ENCODE measurements at regions not wholly inside any gene's neighbourhood (a gene's known extent, or its start where the extent isn't known, plus 50 kb on each side); places are given as distances from the start of the nearest gene placed in this dataset.
"Not testable (repeated sequence)": the region's sequence is repeated elsewhere in the genome, so short reads cannot be mapped to it uniquely, and the experiment has no call there.

DNA sequence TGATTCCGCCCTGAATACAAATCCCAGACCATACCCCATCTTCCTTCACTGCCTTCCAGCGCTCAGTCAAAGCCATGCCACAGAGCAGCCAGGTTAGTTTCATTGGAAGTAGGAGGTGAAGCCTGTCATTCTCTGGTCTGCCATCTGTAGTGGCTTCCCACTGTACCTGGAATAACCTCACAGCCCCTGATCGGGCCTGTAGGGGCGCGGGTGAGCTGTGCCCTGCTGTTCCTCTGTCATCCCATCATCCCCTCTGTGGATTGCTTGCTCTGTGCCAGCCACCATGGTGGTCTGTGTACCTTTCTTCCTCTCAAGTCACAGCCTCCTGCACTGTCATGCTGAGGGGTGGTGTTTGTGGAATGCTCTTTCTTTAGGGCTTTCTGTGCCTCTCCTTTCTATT lies 155.1 kb downstream of the ZNF22 start:
- no peaks in the 10 kb centered on the region for H3K9me3 ChIP-seq (ENCODE audit: control insufficient read depth in 2 of 3, low read length in 3 of 3)
- H3K4me1 Mint-ChIP-seq: no peaks in the 10 kb centered on the region
- CTCF ChIA-PET: no interaction called here

DNA sequence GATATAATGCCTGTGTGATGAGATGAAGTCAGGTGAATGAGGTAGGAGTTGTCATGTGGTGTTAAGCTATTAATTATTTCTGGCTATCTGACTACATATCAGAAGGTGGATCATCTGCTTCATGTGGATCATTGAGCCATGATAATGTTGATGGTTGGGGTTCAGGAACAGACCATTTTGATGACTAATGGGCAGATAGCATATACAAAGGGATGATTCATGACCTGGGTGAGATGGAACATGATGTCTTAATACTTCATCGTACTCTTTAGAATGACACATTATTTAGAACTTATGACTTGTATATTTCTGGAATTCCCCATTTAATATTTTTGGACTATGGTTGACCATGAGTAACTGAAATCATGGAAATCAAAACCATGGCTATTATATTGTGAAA lies 155.1 kb downstream of the OR13A1 start:
- DNase-seq: no peak
- Histone ChIP-seq H3K36me3 (ENCODE audit: control insufficient read depth in 2 of 3, insufficient read depth in 3 of 3, low read length in 3 of 3) (no peaks in the 10 kb centered on the region), H3K4me1 (ENCODE audit: control insufficient read depth in 2 of 2, insufficient read depth in 2 of 2, low read length in 2 of 2) (no peaks in the 10 kb centered on the region), H3K27ac (ENCODE audit: low read depth, low read length) (no peak overlapping the region), H3K27me3 (ENCODE audit: control insufficient read depth in 2 of 2, insufficient read depth in 2 of 2, low read length in 2 of 2) (no peaks in the 10 kb centered on the region), H3K4me3 (ENCODE audit: low read length) (no peak overlapping the region), H3K9me3 (ENCODE audit: control insufficient read depth in 2 of 3, low read length in 3 of 3) (no peaks in the 10 kb centered on the region)
- Mint-ChIP-seq H3K36me3 (no peaks in the 10 kb centered on the region), H3K27me3 (peaks cover 0 to 14% (median 8%) of the 10 kb centered on the region in 5 donors), H3K4me3 (no peak overlapping the region), H3K9me3 (no peaks in the 10 kb centered on the region), H3K4me1 (no peaks in the 10 kb centered on the region), H3K27ac (no peak overlapping the region)
- no peak for ATAC-seq
- ChIA-PET POLR2A (no interaction called here), CTCF (no interaction called here)
- intact Hi-C loops (cut with micrococcal nuclease): no loop called here

More for the DNA sequence above, 155.1 kb downstream of the ZNF22 start:
- H3K9me3 Mint-ChIP-seq: no peaks in the 10 kb centered on the region
- H3K36me3 ChIP-seq (ENCODE audit: control insufficient read depth in 2 of 3, insufficient read depth in 3 of 3, low read length in 3 of 3): no peaks in the 10 kb centered on the region
- no peaks in the 10 kb centered on the region for H3K27me3 ChIP-seq (ENCODE audit: control insufficient read depth in 2 of 2, insufficient read depth in 2 of 2, low read length in 2 of 2)
- H3K4me3 Mint-ChIP-seq: no peak overlapping the region
- H3K4me3 ChIP-seq (ENCODE audit: low read length): no peak overlapping the region
- no peak overlapping the region for H3K27ac Mint-ChIP-seq
- POLR2A ChIA-PET: no interaction called here
- H3K27me3 Mint-ChIP-seq: peaks cover 0 to 8% (median 5%) of the 10 kb centered on the region in 5 donors
- DNase-seq (no peak), ATAC-seq (no peak)
- H3K27ac ChIP-seq (ENCODE audit: low read depth, low read length): no peak overlapping the region
- no peaks in the 10 kb centered on the region for H3K4me1 ChIP-seq (ENCODE audit: control insufficient read depth in 2 of 2, insufficient read depth in 2 of 2, low read length in 2 of 2)
- intact Hi-C loops (cut with micrococcal nuclease): no loop called here
- H3K36me3 Mint-ChIP-seq: no peaks in the 10 kb centered on the region

DNA sequence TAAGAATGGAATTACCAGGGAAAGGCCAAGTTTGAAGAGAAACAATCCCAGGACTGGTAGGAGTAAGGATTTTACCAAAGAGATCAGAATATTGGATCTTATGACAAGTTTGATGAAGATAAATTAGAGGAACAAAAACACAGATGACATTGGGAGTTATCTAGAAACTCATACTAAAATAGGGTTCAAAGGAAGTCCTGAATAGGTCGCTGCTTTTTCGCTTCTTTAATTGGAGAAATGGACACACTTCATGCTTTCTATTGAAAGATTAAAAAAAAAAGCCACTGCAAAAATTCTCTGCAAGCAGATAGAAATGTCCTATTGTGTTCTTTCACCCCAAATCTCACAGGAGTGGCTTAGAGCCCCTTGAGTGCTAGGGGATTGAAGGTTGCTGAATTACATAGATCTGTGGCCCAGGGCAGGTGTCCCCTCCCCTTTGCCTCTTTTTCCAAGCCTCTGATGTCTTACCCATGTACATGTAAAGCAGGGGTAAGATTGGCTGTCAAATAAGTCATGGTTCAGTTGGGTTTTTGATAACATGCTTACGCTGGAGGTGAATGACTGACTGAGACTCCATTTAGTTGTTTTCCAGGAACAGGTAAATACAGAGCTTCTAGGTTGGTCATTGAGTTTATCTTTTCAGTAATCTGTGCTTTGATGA lies 152.0 kb downstream of the OR13A1 start:
- H3K27me3 Mint-ChIP-seq: peaks cover 0 to 15% (median 5%) of the 10 kb centered on the region in 5 donors
- Histone ChIP-seq H3K4me1 (ENCODE audit: control insufficient read depth in 2 of 2, insufficient read depth in 2 of 2, low read length in 2 of 2) (no peaks in the 10 kb centered on the region), H3K9me3 (ENCODE audit: control insufficient read depth in 2 of 3, low read length in 3 of 3) (no peaks in the 10 kb centered on the region), H3K36me3 (ENCODE audit: control insufficient read depth in 2 of 3, insufficient read depth in 3 of 3, low read length in 3 of 3) (no peaks in the 10 kb centered on the region), H3K27ac (ENCODE audit: low read depth, low read length) (no peak overlapping the region), H3K4me3 (ENCODE audit: low read length) (no peak overlapping the region), H3K27me3 (ENCODE audit: control insufficient read depth in 2 of 2, insufficient read depth in 2 of 2, low read length in 2 of 2) (no peaks in the 10 kb centered on the region)
- ChIA-PET POLR2A (no interaction called here), CTCF (no interaction called here)
- no peak for ATAC-seq
- H3K4me1 Mint-ChIP-seq: no peaks in the 10 kb centered on the region
- intact Hi-C loops (cut with micrococcal nuclease): no loop called here
- no peaks in the 10 kb centered on the region for H3K36me3 Mint-ChIP-seq
- no peak overlapping the region for H3K4me3 Mint-ChIP-seq
- no peaks in the 10 kb centered on the region for H3K9me3 Mint-ChIP-seq
- no peak for DNase-seq
- H3K27ac Mint-ChIP-seq: no peak overlapping the region

DNA sequence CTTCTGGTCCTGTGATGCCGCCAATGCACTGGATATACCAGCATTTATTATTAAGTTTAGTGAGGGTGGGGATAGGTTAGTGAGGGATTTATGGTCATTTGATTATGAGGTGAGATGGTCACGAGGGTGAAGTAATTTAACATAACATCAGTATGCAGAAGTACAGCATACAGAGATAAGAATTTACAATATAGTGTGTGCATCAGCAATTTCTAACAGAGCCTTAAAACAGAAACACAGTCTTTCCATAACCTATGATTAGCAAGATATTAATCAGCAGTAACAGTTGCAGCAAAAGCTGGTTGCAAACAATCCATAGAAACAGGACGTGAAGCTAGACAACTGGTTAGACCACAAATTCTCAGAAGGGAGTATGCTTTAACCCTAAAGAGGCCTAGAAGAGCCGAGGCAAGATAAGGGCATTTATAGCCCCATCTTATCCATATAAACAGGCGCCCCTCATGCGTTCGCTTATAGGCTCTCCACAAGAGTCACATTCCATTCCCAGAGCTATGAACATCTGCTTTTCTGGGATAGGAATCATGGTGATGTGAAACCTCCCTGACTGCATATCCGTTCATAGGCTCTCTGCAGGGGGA lies 139.8 kb downstream of the OR13A1 start:
- H3K27me3 Mint-ChIP-seq: peaks cover 6 to 16% (median 12%) of the 10 kb centered on the region in 5 donors
- H3K36me3 Mint-ChIP-seq; H3K27me3 ChIP-seq (ENCODE audit: control insufficient read depth in 2 of 2, insufficient read depth in 2 of 2, low read length in 2 of 2); H3K9me3 Mint-ChIP-seq; intact Hi-C loops (cut with micrococcal nuclease); H3K9me3 ChIP-seq (ENCODE audit: control insufficient read depth in 2 of 3, low read length in 3 of 3); H3K4me3 ChIP-seq (ENCODE audit: low read length); DNase-seq; ATAC-seq; H3K4me3 Mint-ChIP-seq; H3K27ac Mint-ChIP-seq; POLR2A ChIA-PET; H3K27ac ChIP-seq (ENCODE audit: low read depth, low read length); H3K4me1 ChIP-seq (ENCODE audit: control insufficient read depth in 2 of 2, insufficient read depth in 2 of 2, low read length in 2 of 2); CTCF ChIA-PET; H3K4me1 Mint-ChIP-seq; H3K36me3 ChIP-seq (ENCODE audit: control insufficient read depth in 2 of 3, insufficient read depth in 3 of 3, low read length in 3 of 3): not testable (repeated sequence)

DNA sequence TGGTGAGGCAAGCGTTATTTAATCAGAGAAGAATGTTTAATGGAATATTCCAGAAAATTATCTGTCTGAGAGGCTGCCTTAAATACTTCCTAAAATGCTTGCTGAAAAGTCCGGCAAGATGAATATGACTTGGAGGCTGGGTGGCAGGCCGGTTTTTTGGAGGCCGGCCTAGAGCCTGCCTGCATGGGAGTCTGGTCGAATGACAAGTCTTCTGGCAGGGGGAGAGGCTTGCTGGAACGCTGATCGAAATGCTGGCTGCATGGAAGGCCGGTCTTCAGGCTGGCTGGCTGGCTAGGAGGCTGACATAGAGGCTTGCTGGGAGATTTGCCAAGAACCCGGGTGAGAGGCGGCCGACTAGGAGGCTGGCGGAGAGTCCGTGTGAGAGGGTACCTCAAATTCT lies 135.7 kb downstream of the OR13A1 start:
- H3K27me3 Mint-ChIP-seq: peaks cover 0 to 10% (median 3%) of the 10 kb centered on the region in 5 donors
- ChIA-PET POLR2A (no interaction called here), CTCF (no interaction called here)
- H3K4me1 ChIP-seq (ENCODE audit: control insufficient read depth in 2 of 2, insufficient read depth in 2 of 2, low read length in 2 of 2): no peaks in the 10 kb centered on the region
- no peaks in the 10 kb centered on the region for H3K36me3 Mint-ChIP-seq
- H3K27ac ChIP-seq (ENCODE audit: low read depth, low read length): no peak overlapping the region
- no peaks in the 10 kb centered on the region for H3K27me3 ChIP-seq (ENCODE audit: control insufficient read depth in 2 of 2, insufficient read depth in 2 of 2, low read length in 2 of 2)
- H3K27ac Mint-ChIP-seq: no peak overlapping the region
- H3K36me3 ChIP-seq (ENCODE audit: control insufficient read depth in 2 of 3, insufficient read depth in 3 of 3, low read length in 3 of 3): no peaks in the 10 kb centered on the region
- H3K4me1 Mint-ChIP-seq: no peaks in the 10 kb centered on the region
- H3K4me3 Mint-ChIP-seq: no peak overlapping the region
- no peaks in the 10 kb centered on the region for H3K9me3 ChIP-seq (ENCODE audit: control insufficient read depth in 2 of 3, low read length in 3 of 3)
- no peak overlapping the region for H3K4me3 ChIP-seq (ENCODE audit: low read length)
- ATAC-seq: no peak
- intact Hi-C loops (cut with micrococcal nuclease): no loop called here
- no peak for DNase-seq
- H3K9me3 Mint-ChIP-seq: no peaks in the 10 kb centered on the region

DNA sequence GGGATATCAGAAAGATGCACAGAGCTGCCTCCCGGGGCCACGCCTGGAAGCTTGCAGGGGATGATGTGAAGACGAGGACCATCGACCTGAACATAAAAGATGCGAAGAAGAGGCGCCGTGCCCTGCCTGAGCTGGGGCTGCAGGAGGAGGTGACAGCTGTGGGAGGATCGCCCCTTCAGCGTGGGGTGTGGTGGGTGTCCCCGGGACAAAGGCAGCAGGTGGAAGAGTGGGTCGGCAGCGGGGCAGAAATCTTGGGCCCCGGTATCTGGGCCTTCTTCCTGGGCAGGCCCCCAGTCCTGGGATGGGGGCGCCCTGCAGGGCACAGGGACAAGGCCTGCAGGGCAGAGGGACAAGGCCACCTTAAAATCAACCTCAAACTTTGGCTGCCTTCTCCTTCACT lies 134.9 kb downstream of the OR13A1 start:
- CTCF ChIA-PET: no interaction called here
- Histone ChIP-seq H3K27me3 (ENCODE audit: control insufficient read depth in 2 of 2, insufficient read depth in 2 of 2, low read length in 2 of 2) (no peaks in the 10 kb centered on the region), H3K9me3 (ENCODE audit: control insufficient read depth in 2 of 3, low read length in 3 of 3) (no peaks in the 10 kb centered on the region), H3K36me3 (ENCODE audit: control insufficient read depth in 2 of 3, insufficient read depth in 3 of 3, low read length in 3 of 3) (no peaks in the 10 kb centered on the region), H3K27ac (ENCODE audit: low read depth, low read length) (no peak overlapping the region), H3K4me1 (ENCODE audit: control insufficient read depth in 2 of 2, insufficient read depth in 2 of 2, low read length in 2 of 2) (no peaks in the 10 kb centered on the region), H3K4me3 (ENCODE audit: low read length) (no peak overlapping the region)
- Mint-ChIP-seq H3K9me3 (no peaks in the 10 kb centered on the region), H3K4me1 (no peaks in the 10 kb centered on the region), H3K27me3 (peaks cover 0 to 10% (median 0%) of the 10 kb centered on the region in 5 donors), H3K36me3 (no peaks in the 10 kb centered on the region), H3K4me3 (no peak overlapping the region), H3K27ac (no peak overlapping the region)
- POLR2A ChIA-PET: no interaction called here
- intact Hi-C loops (cut with micrococcal nuclease): no loop called here
- ATAC-seq: no peak
- no peak for DNase-seq

All from naive thymus-derived CD4-positive, alpha-beta T cell (primary cell).